ENCODE measurements at regions not wholly inside any gene's neighbourhood (a gene's known extent, or its start where the extent isn't known, plus 50 kb on each side); places are given as distances from the start of the nearest gene placed in this dataset.

DNA sequence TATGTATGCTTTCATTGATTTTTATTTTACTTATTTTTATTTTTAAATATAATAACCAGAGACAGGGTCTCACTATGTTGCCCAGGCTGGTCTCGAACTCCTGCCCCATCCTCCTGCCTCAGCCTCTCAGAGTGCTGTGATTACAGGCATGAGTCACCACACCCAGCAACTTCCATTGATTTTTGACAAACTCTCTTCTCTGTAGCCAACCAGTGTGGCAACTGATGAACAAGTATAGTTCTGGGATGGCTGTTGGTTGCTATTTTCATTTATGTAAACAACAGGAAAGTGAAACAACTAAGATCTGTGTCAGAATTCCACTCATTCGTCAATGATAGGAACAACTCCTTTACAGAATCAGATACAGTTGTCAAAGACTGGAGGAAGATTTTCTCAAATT is 356.7 kb upstream of the JARID2 start:
- no peak for TF ChIP-seq ATF3 (IDR thresholded peaks at IDR 0.05)
- TF ChIP-seq CEBPB (IDR thresholded peaks at IDR 0.05; ENCODE audit: low read depth): no peak
- TF ChIP-seq, protein P1, sequence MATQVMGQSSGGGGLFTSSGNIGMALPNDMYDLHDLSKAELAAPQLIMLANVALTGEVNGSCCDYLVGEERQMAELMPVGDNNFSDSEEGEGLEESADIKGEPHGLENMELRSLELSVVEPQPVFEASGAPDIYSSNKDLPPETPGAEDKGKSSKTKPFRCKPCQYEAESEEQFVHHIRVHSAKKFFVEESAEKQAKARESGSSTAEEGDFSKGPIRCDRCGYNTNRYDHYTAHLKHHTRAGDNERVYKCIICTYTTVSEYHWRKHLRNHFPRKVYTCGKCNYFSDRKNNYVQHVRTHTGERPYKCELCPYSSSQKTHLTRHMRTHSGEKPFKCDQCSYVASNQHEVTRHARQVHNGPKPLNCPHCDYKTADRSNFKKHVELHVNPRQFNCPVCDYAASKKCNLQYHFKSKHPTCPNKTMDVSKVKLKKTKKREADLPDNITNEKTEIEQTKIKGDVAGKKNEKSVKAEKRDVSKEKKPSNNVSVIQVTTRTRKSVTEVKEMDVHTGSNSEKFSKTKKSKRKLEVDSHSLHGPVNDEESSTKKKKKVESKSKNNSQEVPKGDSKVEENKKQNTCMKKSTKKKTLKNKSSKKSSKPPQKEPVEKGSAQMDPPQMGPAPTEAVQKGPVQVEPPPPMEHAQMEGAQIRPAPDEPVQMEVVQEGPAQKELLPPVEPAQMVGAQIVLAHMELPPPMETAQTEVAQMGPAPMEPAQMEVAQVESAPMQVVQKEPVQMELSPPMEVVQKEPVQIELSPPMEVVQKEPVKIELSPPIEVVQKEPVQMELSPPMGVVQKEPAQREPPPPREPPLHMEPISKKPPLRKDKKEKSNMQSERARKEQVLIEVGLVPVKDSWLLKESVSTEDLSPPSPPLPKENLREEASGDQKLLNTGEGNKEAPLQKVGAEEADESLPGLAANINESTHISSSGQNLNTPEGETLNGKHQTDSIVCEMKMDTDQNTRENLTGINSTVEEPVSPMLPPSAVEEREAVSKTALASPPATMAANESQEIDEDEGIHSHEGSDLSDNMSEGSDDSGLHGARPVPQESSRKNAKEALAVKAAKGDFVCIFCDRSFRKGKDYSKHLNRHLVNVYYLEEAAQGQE (IDR thresholded peaks at IDR 0.05; ENCODE audit: low read depth): no peak
- no peak for TF ChIP-seq MAX (IDR thresholded peaks at IDR 0.05)
- no peak for TF ChIP-seq YY1 (IDR thresholded peaks at IDR 0.05; ENCODE audit: extremely low read depth, insufficient replicate concordance, low read depth, low read length)
- TF ChIP-seq, protein P2, sequence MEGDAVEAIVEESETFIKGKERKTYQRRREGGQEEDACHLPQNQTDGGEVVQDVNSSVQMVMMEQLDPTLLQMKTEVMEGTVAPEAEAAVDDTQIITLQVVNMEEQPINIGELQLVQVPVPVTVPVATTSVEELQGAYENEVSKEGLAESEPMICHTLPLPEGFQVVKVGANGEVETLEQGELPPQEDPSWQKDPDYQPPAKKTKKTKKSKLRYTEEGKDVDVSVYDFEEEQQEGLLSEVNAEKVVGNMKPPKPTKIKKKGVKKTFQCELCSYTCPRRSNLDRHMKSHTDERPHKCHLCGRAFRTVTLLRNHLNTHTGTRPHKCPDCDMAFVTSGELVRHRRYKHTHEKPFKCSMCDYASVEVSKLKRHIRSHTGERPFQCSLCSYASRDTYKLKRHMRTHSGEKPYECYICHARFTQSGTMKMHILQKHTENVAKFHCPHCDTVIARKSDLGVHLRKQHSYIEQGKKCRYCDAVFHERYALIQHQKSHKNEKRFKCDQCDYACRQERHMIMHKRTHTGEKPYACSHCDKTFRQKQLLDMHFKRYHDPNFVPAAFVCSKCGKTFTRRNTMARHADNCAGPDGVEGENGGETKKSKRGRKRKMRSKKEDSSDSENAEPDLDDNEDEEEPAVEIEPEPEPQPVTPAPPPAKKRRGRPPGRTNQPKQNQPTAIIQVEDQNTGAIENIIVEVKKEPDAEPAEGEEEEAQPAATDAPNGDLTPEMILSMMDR (IDR thresholded peaks at IDR 0.05 in 2 of 3, conservative IDR thresholded peaks at IDR 0.05 in 1 of 3; ENCODE audit: borderline replicate concordance in 1 of 3, insufficient read depth in 1 of 3, low read depth in 2 of 3, low read length in 2 of 3): no peak
- TF ChIP-seq POLR2AphosphoS5 (IDR thresholded peaks at IDR 0.05; ENCODE audit: low read depth, low read length): no peak
- no peak for TF ChIP-seq EGR1 (IDR thresholded peaks at IDR 0.05; ENCODE audit: low read depth)
- no peak for TF ChIP-seq TCF7L2 (IDR thresholded peaks at IDR 0.05; ENCODE audit: borderline replicate concordance, extremely low read depth, insufficient read depth, insufficient read length)
- TF ChIP-seq POLR2A (IDR thresholded peaks at IDR 0.05; ENCODE audit: borderline replicate concordance, extremely low read depth, insufficient read depth, insufficient read length): no peak

All from HCT116 (cell line).